GM12878 (cell line): ENCODE measurements at regions not wholly inside any gene's neighbourhood (a gene's known extent, or its start where the extent isn't known, plus 50 kb on each side); places are given as distances from the start of the nearest gene placed in this dataset.

Experiments used
- ATAC-seq: fragments of 200-7000 bp; cut with Tn5 transposase; 3 replicates; pipeline ENCODE4 v1.9.1; 2020; ENCODE audit warnings: mild to moderate bottlenecking, moderate library complexity
- BruUV-seq: library from RNA; stranded (reverse); fragments of 400-500 nt; replicated peaks from 2 replicates; lab custom pipeline; 2021; lab: Mats Ljungman, UMichigan
- CTCF ChIA-PET: fragments of 300-600 bp; sonication (Branson Sonifier 250); formaldehyde crosslinking; extraction: SDS; loops from one replicate; lab custom pipeline; 2021; ENCODE audit warnings: inconsistent platforms; lab: Yijun Ruan, JAX
- POLR2A ChIA-PET: fragments of 350-600 bp; formaldehyde crosslinking; extraction: SDS; loops from one replicate; lab custom pipeline; 2021; ENCODE audit warnings: inconsistent platforms; lab: Charles Lee
- RAD21 ChIA-PET: fragments of 300-600 bp; sonication (Branson Sonifier 250); formaldehyde crosslinking; loops from one replicate; lab custom pipeline; 2023; ENCODE audit warnings: antibody characterized with exemption; ENCODE audit not compliant: unreplicated experiment; lab: Charles Lee
- SMC1A ChIA-PET: fragments of 300-600 bp; sonication (Branson Sonifier 250); formaldehyde crosslinking; loops from one replicate; lab custom pipeline; 2023; ENCODE audit not compliant: unreplicated experiment, uncharacterized antibody; lab: Charles Lee
- DNase-seq: peaks from one replicate; pipeline ENCODE4 v3.0.0-alpha.2; 2011; ENCODE audit warnings: low read depth, low spot score
- FAIRE-seq: peaks from 3 replicates; lab custom pipeline; 2011; peaks lifted over from hg19 to GRCh38; lab: Jason Lieb, UNC
- H2AFZ ChIP-seq: 2 replicates; pipeline ENCODE4 v1.6.0; 2011; ENCODE audit warnings: low read depth, low read length, control low read depth; ENCODE audit not compliant: control insufficient read depth
- H3K27ac ChIP-seq: 2 replicates; pipeline ENCODE4 v1.5.1; 2011; ENCODE audit warnings: control low read depth; ENCODE audit not compliant: control insufficient read depth, insufficient read depth
- H3K27me3 ChIP-seq, 2 experiments: replicated peaks in 1 of 2; 2 replicates each; pipeline versions ENCODE4 v1.6.0 to v1.6.1; 2011; ENCODE audit warnings: low read length in 1 of 2; ENCODE audit not compliant: control insufficient read depth in 2 of 2, insufficient read depth in 2 of 2
- H3K36me3 ChIP-seq, 2 experiments: 2 replicates each; pipeline ENCODE4 v1.5.1; 2011; ENCODE audit warnings: low read length in 1 of 2; ENCODE audit not compliant: control insufficient read depth in 2 of 2, insufficient read depth in 2 of 2
- H3K4me1 ChIP-seq: 2 replicates; pipeline ENCODE4 v1.6.1; 2011; ENCODE audit warnings: mild to moderate bottlenecking, low read length, moderate library complexity, mixed read lengths; ENCODE audit not compliant: control insufficient read depth, insufficient read depth
- H3K4me2 ChIP-seq: 2 replicates; pipeline ENCODE4 v1.6.0; 2011; ENCODE audit warnings: control low read depth; ENCODE audit not compliant: control insufficient read depth, insufficient read depth
- H3K4me3 ChIP-seq: fragments of 200-600 bp; sonication (generic); 2 replicates; pipeline ENCODE4 v1.5.1; 2016
- H3K79me2 ChIP-seq: 2 replicates; pipeline ENCODE4 v1.6.0; 2011; ENCODE audit warnings: low read length; ENCODE audit not compliant: control insufficient read depth, insufficient read depth
- H3K9ac ChIP-seq: 2 replicates; pipeline ENCODE4 v1.8.0; 2011; ENCODE audit warnings: low read length, control low read depth, mixed read lengths; ENCODE audit not compliant: control insufficient read depth, insufficient read depth
- H3K9me3 ChIP-seq: replicated peaks from 3 replicates; pipeline ENCODE4 v1.5.1; 2011; ENCODE audit warnings: mild to moderate bottlenecking, low read length; ENCODE audit not compliant: control insufficient read depth, insufficient read depth
- H4K20me1 ChIP-seq: 2 replicates; pipeline ENCODE4 v1.6.0; 2011; ENCODE audit not compliant: control insufficient read depth, insufficient read depth
- PAX8 ChIP-seq: fragments of 450-650 bp; IDR thresholded peaks from 2 replicates; pipeline ENCODE4 v1.6.1; 2017; ENCODE audit warnings: mild to moderate bottlenecking, moderate library complexity
- RAD51 ChIP-seq: fragments of 450-650 bp; IDR thresholded peaks from 2 replicates; pipeline ENCODE4 v1.6.1; 2016; ENCODE audit warnings: moderate library complexity, mild to moderate bottlenecking, inconsistent platforms
- WGBS: methylation state at CpG from one replicate; pipeline ENCODE4 v1.1.6; 2016; ENCODE audit warnings: low lambda C conversion rate; ENCODE audit not compliant: insufficient replicate concordance, insufficient coverage; ENCODE audit errors: missing lambda C conversion rate; 5-methylcytosine and 5-hydroxymethylcytosine counted together
- in situ Hi-C: fragments of 300-500 bp; cut with MboI; formaldehyde crosslinking; loops from 9 replicates; pipeline ENCODE4 v1.14.3; 2018; ENCODE audit warnings: mixed read lengths
- intact Hi-C: fragments of 100-400 bp; cut with micrococcal nuclease; formaldehyde crosslinking; loops from one replicate; pipeline ENCODE4 v1.14.2; 2022; ENCODE audit not compliant: unreplicated experiment
- TF ChIP-seq, protein P1 (sequence below): fragments of 450-650 bp; IDR thresholded peaks from 2 replicates; pipeline ENCODE4 v1.6.1; 2017; ENCODE audit warnings: mild to moderate bottlenecking, moderate library complexity
- TF ChIP-seq, protein P2 (sequence below): IDR thresholded peaks from 2 replicates; pipeline ENCODE4 v1.6.1; 2012; ENCODE audit warnings: mild to moderate bottlenecking, low read depth, low read length
- TF ChIP-seq, protein P3 (sequence below): IDR thresholded peaks from 2 replicates; pipeline ENCODE4 v1.6.1; 2011; ENCODE audit warnings: borderline replicate concordance, low read depth, mild to moderate bottlenecking, moderate library complexity, low read length; ENCODE audit not compliant: insufficient read depth, poor library complexity, severe bottlenecking
- TF ChIP-seq, protein P4 (sequence below): IDR thresholded peaks from 2 replicates; pipeline ENCODE4 v1.6.1; 2012; ENCODE audit warnings: low read depth, low read length, improper control_type of control experiment

DNA sequence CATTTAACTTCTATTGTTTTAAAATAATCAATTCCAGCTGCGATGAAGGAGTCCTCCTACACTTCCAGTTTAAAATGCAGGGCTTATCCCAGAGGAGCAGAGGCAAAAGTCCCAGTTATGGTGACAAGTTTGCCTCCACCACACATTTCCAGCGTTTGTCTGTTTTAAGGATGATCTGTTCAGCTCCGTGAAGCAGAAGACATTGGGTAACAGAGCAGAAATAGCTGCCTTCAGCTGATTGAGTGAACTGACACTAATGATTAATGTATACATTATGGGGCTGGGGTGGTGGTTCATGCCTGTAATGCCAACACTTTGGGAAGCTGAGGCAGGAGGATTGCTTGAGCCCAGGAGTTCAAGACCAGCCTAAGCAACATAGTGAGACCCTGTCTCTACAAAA lies 127.6 kb downstream of the HSD17B3 start (continued):
- TF ChIP-seq, protein P1, sequence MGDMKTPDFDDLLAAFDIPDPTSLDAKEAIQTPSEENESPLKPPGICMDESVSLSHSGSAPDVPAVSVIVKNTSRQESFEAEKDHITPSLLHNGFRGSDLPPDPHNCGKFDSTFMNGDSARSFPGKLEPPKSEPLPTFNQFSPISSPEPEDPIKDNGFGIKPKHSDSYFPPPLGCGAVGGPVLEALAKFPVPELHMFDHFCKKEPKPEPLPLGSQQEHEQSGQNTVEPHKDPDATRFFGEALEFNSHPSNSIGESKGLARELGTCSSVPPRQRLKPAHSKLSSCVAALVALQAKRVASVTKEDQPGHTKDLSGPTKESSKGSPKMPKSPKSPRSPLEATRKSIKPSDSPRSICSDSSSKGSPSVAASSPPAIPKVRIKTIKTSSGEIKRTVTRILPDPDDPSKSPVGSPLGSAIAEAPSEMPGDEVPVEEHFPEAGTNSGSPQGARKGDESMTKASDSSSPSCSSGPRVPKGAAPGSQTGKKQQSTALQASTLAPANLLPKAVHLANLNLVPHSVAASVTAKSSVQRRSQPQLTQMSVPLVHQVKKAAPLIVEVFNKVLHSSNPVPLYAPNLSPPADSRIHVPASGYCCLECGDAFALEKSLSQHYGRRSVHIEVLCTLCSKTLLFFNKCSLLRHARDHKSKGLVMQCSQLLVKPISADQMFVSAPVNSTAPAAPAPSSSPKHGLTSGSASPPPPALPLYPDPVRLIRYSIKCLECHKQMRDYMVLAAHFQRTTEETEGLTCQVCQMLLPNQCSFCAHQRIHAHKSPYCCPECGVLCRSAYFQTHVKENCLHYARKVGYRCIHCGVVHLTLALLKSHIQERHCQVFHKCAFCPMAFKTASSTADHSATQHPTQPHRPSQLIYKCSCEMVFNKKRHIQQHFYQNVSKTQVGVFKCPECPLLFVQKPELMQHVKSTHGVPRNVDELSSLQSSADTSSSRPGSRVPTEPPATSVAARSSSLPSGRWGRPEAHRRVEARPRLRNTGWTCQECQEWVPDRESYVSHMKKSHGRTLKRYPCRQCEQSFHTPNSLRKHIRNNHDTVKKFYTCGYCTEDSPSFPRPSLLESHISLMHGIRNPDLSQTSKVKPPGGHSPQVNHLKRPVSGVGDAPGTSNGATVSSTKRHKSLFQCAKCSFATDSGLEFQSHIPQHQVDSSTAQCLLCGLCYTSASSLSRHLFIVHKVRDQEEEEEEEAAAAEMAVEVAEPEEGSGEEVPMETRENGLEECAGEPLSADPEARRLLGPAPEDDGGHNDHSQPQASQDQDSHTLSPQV: no peak
- TF ChIP-seq, protein P2, sequence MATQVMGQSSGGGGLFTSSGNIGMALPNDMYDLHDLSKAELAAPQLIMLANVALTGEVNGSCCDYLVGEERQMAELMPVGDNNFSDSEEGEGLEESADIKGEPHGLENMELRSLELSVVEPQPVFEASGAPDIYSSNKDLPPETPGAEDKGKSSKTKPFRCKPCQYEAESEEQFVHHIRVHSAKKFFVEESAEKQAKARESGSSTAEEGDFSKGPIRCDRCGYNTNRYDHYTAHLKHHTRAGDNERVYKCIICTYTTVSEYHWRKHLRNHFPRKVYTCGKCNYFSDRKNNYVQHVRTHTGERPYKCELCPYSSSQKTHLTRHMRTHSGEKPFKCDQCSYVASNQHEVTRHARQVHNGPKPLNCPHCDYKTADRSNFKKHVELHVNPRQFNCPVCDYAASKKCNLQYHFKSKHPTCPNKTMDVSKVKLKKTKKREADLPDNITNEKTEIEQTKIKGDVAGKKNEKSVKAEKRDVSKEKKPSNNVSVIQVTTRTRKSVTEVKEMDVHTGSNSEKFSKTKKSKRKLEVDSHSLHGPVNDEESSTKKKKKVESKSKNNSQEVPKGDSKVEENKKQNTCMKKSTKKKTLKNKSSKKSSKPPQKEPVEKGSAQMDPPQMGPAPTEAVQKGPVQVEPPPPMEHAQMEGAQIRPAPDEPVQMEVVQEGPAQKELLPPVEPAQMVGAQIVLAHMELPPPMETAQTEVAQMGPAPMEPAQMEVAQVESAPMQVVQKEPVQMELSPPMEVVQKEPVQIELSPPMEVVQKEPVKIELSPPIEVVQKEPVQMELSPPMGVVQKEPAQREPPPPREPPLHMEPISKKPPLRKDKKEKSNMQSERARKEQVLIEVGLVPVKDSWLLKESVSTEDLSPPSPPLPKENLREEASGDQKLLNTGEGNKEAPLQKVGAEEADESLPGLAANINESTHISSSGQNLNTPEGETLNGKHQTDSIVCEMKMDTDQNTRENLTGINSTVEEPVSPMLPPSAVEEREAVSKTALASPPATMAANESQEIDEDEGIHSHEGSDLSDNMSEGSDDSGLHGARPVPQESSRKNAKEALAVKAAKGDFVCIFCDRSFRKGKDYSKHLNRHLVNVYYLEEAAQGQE: no peak

DNA sequence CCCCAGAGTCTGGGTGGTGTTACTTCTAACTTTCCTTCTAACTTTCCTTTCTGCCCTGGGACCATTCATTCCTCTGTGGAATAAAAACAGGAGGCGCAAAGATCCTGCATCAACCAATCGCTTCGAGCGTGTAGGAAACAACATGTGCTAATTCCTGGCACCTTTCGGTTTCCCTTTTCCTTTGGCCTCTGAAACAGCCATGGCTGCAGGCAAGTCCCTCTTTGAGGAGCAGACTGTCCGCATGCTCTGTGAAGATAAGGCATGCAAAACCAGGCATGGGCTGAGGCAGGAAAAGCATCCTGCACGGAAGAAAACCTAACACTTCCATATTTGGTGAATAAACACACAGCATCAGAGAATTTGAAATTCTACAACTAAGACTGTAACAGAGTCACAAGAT lies 128.3 kb downstream of the HSD17B3 start:
- WGBS: 67% methylated on average over 7 of the region's 7 CpGs
- peaks cover 0 to 4% of the 10 kb centered on the region in 2 experiments; a peak in 2 of 4 replicates for H3K27me3 ChIP-seq
- H3K4me1 ChIP-seq: no peaks in the 10 kb centered on the region
- no peak overlapping the region for H2AFZ ChIP-seq
- ChIA-PET CTCF (interaction anchor here (0.6 kb wide), 1 partner anchor 11 kb away, joined by 3 read pairs; no protein-coding TSS in a partner anchor), SMC1A (no interaction called here), RAD21 (no interaction called here), POLR2A (no interaction called here)
- H3K9ac ChIP-seq: no peak overlapping the region
- no peaks in the 10 kb centered on the region for H3K9me3 ChIP-seq
- no peaks in the 10 kb centered on the region for H4K20me1 ChIP-seq
- TF ChIP-seq, protein P3, sequence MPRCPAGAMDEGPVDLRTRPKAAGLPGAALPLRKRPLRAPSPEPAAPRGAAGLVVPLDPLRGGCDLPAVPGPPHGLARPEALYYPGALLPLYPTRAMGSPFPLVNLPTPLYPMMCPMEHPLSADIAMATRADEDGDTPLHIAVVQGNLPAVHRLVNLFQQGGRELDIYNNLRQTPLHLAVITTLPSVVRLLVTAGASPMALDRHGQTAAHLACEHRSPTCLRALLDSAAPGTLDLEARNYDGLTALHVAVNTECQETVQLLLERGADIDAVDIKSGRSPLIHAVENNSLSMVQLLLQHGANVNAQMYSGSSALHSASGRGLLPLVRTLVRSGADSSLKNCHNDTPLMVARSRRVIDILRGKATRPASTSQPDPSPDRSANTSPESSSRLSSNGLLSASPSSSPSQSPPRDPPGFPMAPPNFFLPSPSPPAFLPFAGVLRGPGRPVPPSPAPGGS: no peak
- TF ChIP-seq RAD51 (no peak), PAX8 (no peak)
- TF ChIP-seq, protein P4, sequence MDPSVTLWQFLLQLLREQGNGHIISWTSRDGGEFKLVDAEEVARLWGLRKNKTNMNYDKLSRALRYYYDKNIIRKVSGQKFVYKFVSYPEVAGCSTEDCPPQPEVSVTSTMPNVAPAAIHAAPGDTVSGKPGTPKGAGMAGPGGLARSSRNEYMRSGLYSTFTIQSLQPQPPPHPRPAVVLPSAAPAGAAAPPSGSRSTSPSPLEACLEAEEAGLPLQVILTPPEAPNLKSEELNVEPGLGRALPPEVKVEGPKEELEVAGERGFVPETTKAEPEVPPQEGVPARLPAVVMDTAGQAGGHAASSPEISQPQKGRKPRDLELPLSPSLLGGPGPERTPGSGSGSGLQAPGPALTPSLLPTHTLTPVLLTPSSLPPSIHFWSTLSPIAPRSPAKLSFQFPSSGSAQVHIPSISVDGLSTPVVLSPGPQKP: no peak
- no peaks in the 10 kb centered on the region for H3K79me2 ChIP-seq
- no peak overlapping the region for H3K4me3 ChIP-seq
- no peaks in the 10 kb centered on the region for H3K36me3 ChIP-seq
- H3K27ac ChIP-seq: no peak overlapping the region
- FAIRE-seq: no peak
- BruUV-seq: no TSS peak
- in situ Hi-C loops: no loop called here
- H3K4me2 ChIP-seq: no peak overlapping the region
- DNase-seq: no peak
- no peak for ATAC-seq
- intact Hi-C loops: no loop called here
